Panc1 (cell line): ENCODE measurements at regions not wholly inside any gene's neighbourhood (a gene's known extent, or its start where the extent isn't known, plus 50 kb on each side); places are given as distances from the start of the nearest gene placed in this dataset.

Experiments used
- ATAC-seq: fragments of 200-7000 bp; cut with Tn5 transposase; 2 replicates; pipeline ENCODE4 v1.9.1; 2020; ENCODE audit warnings: mild to moderate bottlenecking, moderate library complexity
- BruUV-seq: library from RNA; stranded (reverse); fragments of 400-500 nt; replicated peaks from 2 replicates; lab custom pipeline; 2021; lab: Mats Ljungman, UMichigan
- CTCF ChIA-PET: fragments of 300-600 bp; sonication (Branson Sonifier 250); formaldehyde crosslinking; loops from one replicate; lab custom pipeline; 2022; ENCODE audit warnings: antibody characterized with exemption; lab: Charles Lee
- POLR2A ChIA-PET: fragments of 300-600 bp; sonication (Branson Sonifier 250); formaldehyde crosslinking; loops from one replicate; lab custom pipeline; 2022; ENCODE audit warnings: antibody characterized with exemption; lab: Charles Lee
- DNase-seq: peaks from one replicate; pipeline ENCODE4 v3.0.0-alpha.2; 2010; ENCODE audit warnings: low read depth, low spot score
- H3K27ac ChIP-seq: 2 replicates; pipeline ENCODE4 v1.5.1; 2011; ENCODE audit warnings: mild to moderate bottlenecking, low read length, inconsistent platforms
- H3K27me3 ChIP-seq: fragments of 200-500 bp; sonication (Bioruptor generic); 2 replicates; pipeline ENCODE4 v1.6.0; 2014; ENCODE audit warnings: low read length, inconsistent platforms; ENCODE audit not compliant: control insufficient read depth, insufficient read depth
- H3K36me3 ChIP-seq: fragments of 200-500 bp; sonication (Bioruptor generic); 2 replicates; pipeline ENCODE4 v1.5.1; 2014; ENCODE audit warnings: inconsistent platforms, mild to moderate bottlenecking, low read length, moderate library complexity; ENCODE audit not compliant: control insufficient read depth, insufficient read depth
- H3K4me1 ChIP-seq: 2 replicates; pipeline ENCODE4 v1.5.1; 2011; ENCODE audit warnings: inconsistent platforms, mild to moderate bottlenecking, low read length, moderate library complexity; ENCODE audit not compliant: control insufficient read depth, insufficient read depth
- H3K4me3 ChIP-seq, 2 experiments: 2 replicates each; pipeline ENCODE4 v1.5.1; 2011 to 2012; ENCODE audit warnings: low read depth in 2 of 2, low read length in 2 of 2, mild to moderate bottlenecking in 2 of 2, inconsistent platforms in 1 of 2, moderate library complexity in 1 of 2
- H3K9me3 ChIP-seq: fragments of 200-500 bp; sonication (Bioruptor generic); 2 replicates; pipeline ENCODE4 v1.5.1; 2014; ENCODE audit warnings: low read depth, mild to moderate bottlenecking, inconsistent platforms, low read length, moderate library complexity; ENCODE audit not compliant: control insufficient read depth, insufficient read depth
- POLR2AphosphoS5 ChIP-seq: IDR thresholded peaks from 2 replicates; pipeline ENCODE4 v1.6.1; 2012; ENCODE audit warnings: mild to moderate bottlenecking, low read depth, low read length, moderate library complexity
- SIN3A ChIP-seq: IDR thresholded peaks from 2 replicates; pipeline ENCODE4 v1.6.1; 2012; ENCODE audit warnings: low read depth, mild to moderate bottlenecking, low read length, moderate library complexity, borderline replicate concordance; ENCODE audit not compliant: insufficient read depth
- TCF7L2 ChIP-seq: IDR thresholded peaks from 2 replicates; pipeline ENCODE4 v1.6.1; 2011; ENCODE audit warnings: mild to moderate bottlenecking, low read depth, low read length, inconsistent platforms
- in situ Hi-C: cut with HindIII; loops from 2 replicates; pipeline ENCODE4 v1.10.0; 2016; ENCODE audit warnings: low sequenced_read_pairs, low pct_unique_long_range_greater_than_20kb
- intact Hi-C: fragments of 100-400 bp; cut with micrococcal nuclease; formaldehyde crosslinking; loops from one replicate; pipeline ENCODE4 v1.10.0; 2022; ENCODE audit not compliant: unreplicated experiment
- TF ChIP-seq, protein P1 (sequence below): fragments of 450-650 bp; IDR thresholded peaks from 2 replicates; pipeline ENCODE4 v1.5.1; 2017; ENCODE audit warnings: mild to moderate bottlenecking
- TF ChIP-seq, protein P2 (sequence below), 2 experiments: IDR thresholded peaks; 2 replicates each; pipeline ENCODE4 v1.6.1; 2011 to 2012; ENCODE audit warnings: low read depth in 2 of 2, control low read depth in 1 of 2, low read length in 1 of 2, mild to moderate bottlenecking in 1 of 2, moderate library complexity in 1 of 2; ENCODE audit not compliant: insufficient read depth in 1 of 2

DNA sequence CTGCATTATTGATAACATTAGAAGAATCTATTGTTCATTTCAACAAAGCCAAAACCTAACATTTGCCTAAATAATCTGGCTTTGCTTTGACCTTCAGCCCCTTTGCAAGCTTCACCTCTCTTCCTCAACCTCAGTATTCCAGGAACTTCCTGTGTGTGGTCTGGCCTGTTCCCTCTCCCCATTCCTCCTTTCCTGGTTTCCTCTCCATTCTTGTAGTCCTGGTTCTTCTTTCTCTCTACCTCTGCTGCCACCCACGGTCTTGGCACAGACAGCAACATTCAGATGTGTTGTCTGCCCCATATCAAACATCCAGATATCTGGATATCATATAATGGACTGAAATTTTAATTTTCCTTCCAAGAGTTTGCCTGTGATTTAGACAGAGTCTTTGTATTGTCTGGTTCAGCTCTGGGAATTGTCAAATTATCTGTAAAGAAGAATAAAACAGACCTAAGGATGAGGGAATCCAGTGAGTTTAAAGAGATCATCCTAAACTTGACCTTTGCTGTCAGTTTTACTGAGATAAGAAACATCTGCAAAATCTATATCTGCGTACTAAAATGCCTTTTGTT is 148.1 kb upstream of the KCTD3 start:
- Histone ChIP-seq H3K36me3 (no peaks in the 10 kb centered on the region), H3K4me3 (no peak overlapping the region), H3K27ac (no peak overlapping the region), H3K9me3 (no peaks in the 10 kb centered on the region), H3K27me3 (no peaks in the 10 kb centered on the region), H3K4me1 (no peaks in the 10 kb centered on the region)
- intact Hi-C loops, result no loop called here
- CTCF ChIA-PET, result no interaction called here
- no peak for DNase-seq
- POLR2A ChIA-PET, result no interaction called here
- in situ Hi-C loops, result no loop called here
- no peak for TF ChIP-seq POLR2AphosphoS5
- TF ChIP-seq, protein P1, sequence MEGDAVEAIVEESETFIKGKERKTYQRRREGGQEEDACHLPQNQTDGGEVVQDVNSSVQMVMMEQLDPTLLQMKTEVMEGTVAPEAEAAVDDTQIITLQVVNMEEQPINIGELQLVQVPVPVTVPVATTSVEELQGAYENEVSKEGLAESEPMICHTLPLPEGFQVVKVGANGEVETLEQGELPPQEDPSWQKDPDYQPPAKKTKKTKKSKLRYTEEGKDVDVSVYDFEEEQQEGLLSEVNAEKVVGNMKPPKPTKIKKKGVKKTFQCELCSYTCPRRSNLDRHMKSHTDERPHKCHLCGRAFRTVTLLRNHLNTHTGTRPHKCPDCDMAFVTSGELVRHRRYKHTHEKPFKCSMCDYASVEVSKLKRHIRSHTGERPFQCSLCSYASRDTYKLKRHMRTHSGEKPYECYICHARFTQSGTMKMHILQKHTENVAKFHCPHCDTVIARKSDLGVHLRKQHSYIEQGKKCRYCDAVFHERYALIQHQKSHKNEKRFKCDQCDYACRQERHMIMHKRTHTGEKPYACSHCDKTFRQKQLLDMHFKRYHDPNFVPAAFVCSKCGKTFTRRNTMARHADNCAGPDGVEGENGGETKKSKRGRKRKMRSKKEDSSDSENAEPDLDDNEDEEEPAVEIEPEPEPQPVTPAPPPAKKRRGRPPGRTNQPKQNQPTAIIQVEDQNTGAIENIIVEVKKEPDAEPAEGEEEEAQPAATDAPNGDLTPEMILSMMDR, result no peak
- BruUV-seq, result no TSS peak
- no peak for ATAC-seq

DNA sequence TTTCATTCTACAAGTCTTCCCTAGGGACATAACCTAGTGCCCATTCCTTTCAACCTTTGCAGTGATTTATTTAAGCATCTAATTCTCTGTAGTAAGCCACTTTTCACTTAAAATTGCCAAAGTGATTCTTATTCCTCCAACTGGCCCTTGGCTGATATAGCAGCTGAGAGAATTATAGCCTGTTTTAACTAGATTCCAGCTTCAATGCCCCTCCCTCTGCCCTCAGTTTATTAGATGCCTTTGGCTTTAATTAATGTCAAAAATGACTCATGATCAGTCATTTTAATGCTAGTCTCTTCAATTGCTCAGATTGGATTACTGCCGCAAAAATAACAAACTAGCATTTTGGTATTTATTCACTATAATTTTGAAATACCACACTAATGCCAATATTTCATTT is 145.4 kb upstream of the KCTD3 start:
- ATAC-seq, result no peak

DNA sequence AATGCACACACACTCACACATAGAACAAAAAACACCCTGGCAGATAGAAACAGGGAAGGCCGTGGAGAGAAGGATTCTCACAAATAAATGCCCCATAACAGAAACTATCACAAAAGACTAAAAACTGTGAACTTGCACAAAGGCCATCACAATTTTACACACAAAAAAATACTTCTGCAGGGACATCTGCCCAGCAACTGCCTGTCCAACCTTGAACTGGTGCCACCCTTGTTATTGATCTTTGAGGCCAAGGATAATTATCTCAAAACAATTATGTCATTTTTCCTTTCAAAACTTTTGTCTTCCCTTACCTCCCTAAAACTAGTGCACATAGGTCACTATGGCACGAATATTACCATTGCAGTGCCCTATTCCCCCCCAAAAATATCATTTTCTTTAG is 143.8 kb upstream of the KCTD3 start:
- Histone ChIP-seq H3K9me3 (no peaks in the 10 kb centered on the region), H3K27ac (no peak overlapping the region), H3K4me1 (no peaks in the 10 kb centered on the region), H3K36me3 (no peaks in the 10 kb centered on the region), H3K4me3 (no peak overlapping the region), H3K27me3 (no peaks in the 10 kb centered on the region)
- no peak for ATAC-seq
- BruUV-seq, result no TSS peak
- no peak for DNase-seq
- ChIA-PET CTCF (no interaction called here), POLR2A (no interaction called here)
- in situ Hi-C loops, result no loop called here
- intact Hi-C loops, result no loop called here
- TF ChIP-seq TCF7L2 (no peak), SIN3A (no peak), POLR2AphosphoS5 (no peak)
- TF ChIP-seq, protein P2, sequence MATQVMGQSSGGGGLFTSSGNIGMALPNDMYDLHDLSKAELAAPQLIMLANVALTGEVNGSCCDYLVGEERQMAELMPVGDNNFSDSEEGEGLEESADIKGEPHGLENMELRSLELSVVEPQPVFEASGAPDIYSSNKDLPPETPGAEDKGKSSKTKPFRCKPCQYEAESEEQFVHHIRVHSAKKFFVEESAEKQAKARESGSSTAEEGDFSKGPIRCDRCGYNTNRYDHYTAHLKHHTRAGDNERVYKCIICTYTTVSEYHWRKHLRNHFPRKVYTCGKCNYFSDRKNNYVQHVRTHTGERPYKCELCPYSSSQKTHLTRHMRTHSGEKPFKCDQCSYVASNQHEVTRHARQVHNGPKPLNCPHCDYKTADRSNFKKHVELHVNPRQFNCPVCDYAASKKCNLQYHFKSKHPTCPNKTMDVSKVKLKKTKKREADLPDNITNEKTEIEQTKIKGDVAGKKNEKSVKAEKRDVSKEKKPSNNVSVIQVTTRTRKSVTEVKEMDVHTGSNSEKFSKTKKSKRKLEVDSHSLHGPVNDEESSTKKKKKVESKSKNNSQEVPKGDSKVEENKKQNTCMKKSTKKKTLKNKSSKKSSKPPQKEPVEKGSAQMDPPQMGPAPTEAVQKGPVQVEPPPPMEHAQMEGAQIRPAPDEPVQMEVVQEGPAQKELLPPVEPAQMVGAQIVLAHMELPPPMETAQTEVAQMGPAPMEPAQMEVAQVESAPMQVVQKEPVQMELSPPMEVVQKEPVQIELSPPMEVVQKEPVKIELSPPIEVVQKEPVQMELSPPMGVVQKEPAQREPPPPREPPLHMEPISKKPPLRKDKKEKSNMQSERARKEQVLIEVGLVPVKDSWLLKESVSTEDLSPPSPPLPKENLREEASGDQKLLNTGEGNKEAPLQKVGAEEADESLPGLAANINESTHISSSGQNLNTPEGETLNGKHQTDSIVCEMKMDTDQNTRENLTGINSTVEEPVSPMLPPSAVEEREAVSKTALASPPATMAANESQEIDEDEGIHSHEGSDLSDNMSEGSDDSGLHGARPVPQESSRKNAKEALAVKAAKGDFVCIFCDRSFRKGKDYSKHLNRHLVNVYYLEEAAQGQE (IDR thresholded peaks at IDR 0.05; ENCODE audit: insufficient read depth in 1 of 2, low read depth in 2 of 2, low read length in 1 of 2), result no peak
- TF ChIP-seq, protein P1, result no peak

More for the DNA sequence above, 145.4 kb upstream of the KCTD3 start:
- no peak for DNase-seq
- H3K4me1 ChIP-seq, result no peaks in the 10 kb centered on the region
- no peak overlapping the region for H3K4me3 ChIP-seq
- H3K36me3 ChIP-seq, result no peaks in the 10 kb centered on the region
- POLR2A ChIA-PET, result no interaction called here
- no peaks in the 10 kb centered on the region for H3K9me3 ChIP-seq
- in situ Hi-C loops (no loop called here), intact Hi-C loops (no loop called here)
- H3K27me3 ChIP-seq, result no peaks in the 10 kb centered on the region
- TF ChIP-seq, protein P2 (IDR thresholded peaks at IDR 0.05; ENCODE audit: insufficient read depth in 1 of 2, low read depth in 2 of 2, low read length in 1 of 2), result no peak
- BruUV-seq, result no TSS peak
- H3K27ac ChIP-seq, result no peak overlapping the region
- CTCF ChIA-PET, result no interaction called here
